Loucy (cell line): ENCODE measurements at regions not wholly inside any gene's neighbourhood (a gene's known extent, or its start where the extent isn't known, plus 50 kb on each side); places are given as distances from the start of the nearest gene placed in this dataset.

Source experiments
- CTCF ChIP-seq: fragments of 200-600 bp; sonication (generic); conservative IDR thresholded peaks from 2 replicates; pipeline ENCODE4 v1.5.1; 2014; ENCODE audit warnings: mild to moderate bottlenecking, antibody characterized with exemption, low read length
- EZH2phosphoT487 ChIP-seq: fragments of 200-600 bp; IDR thresholded peaks from 2 replicates; pipeline ENCODE4 v1.6.1; 2018; ENCODE audit warnings: antibody characterized with exemption, mild to moderate bottlenecking, moderate library complexity, borderline replicate concordance

GRCh38 chr2:217513258-217513657, 489.5 kb downstream of the TNS1 start:
- no peak for TF ChIP-seq CTCF
- TF ChIP-seq EZH2phosphoT487 = no peak
